T-helper 9 cell (primary cell): ENCODE measurements at regions not wholly inside any gene's neighbourhood (a gene's known extent, or its start where the extent isn't known, plus 50 kb on each side); places are given as distances from the start of the nearest gene placed in this dataset.

ENCODE experiments used
- DNase-seq: peaks from one replicate; pipeline ENCODE4 v3.0.0-alpha.2; 2020

- no peak for DNase-seq
Measured at GRCh38 chr16:13394488-13394887, 493.1 kb downstream of the SHISA9 start.

GRCh38 chr16:13397126-13397525, 495.7 kb downstream of the SHISA9 start:
- DNase-seq: no peak

GRCh38 chr16:13401641-13402040, 500.2 kb downstream of the SHISA9 start:
- DNase-seq: no peak

- no peak for DNase-seq
Measured at GRCh38 chr16:13402601-13403000, 501.2 kb downstream of the SHISA9 start.

- no peak for DNase-seq
Measured at GRCh38 chr16:13403326-13403725, 501.9 kb downstream of the SHISA9 start.

GRCh38 chr16:13414154-13414553, 505.8 kb upstream of the ERCC4 start:
- no peak for DNase-seq

- no peak for DNase-seq
Measured at GRCh38 chr16:13419589-13419988, 500.4 kb upstream of the ERCC4 start.

- no peak for DNase-seq
Measured at GRCh38 chr16:13421726-13422125, 498.2 kb upstream of the ERCC4 start.

GRCh38 chr16:13425836-13426235, 494.1 kb upstream of the ERCC4 start:
- DNase-seq: no peak

GRCh38 chr16:13426269-13426668, 493.7 kb upstream of the ERCC4 start:
- no peak for DNase-seq

- no peak for DNase-seq
Measured at GRCh38 chr16:13426736-13427135, 493.2 kb upstream of the ERCC4 start.

GRCh38 chr16:13427943-13428342, 492.0 kb upstream of the ERCC4 start:
- DNase-seq: no peak

- DNase-seq: no peak
Measured at GRCh38 chr16:13429416-13429815, 490.5 kb upstream of the ERCC4 start.

GRCh38 chr16:13435415-13435814, 484.5 kb upstream of the ERCC4 start:
- DNase-seq: no peak

GRCh38 chr16:13435873-13436474, 484.0 kb upstream of the ERCC4 start:
- no peak for DNase-seq

GRCh38 chr16:13436641-13437412, 483.1 kb upstream of the ERCC4 start:
- no peak for DNase-seq

- DNase-seq: no peak
Measured at GRCh38 chr16:13437413-13437795, 482.6 kb upstream of the ERCC4 start.

- DNase-seq: no peak
Measured at GRCh38 chr16:13438064-13438463, 481.9 kb upstream of the ERCC4 start.

- DNase-seq: no peak
Measured at GRCh38 chr16:13439766-13440165, 480.2 kb upstream of the ERCC4 start.

GRCh38 chr16:13441675-13442074, 478.3 kb upstream of the ERCC4 start:
- no peak for DNase-seq

GRCh38 chr16:13448346-13448745, 471.6 kb upstream of the ERCC4 start:
- no peak for DNase-seq

- no peak for DNase-seq
Measured at GRCh38 chr16:13453325-13453724, 466.6 kb upstream of the ERCC4 start.

- no peak for DNase-seq
Measured at GRCh38 chr16:13453938-13454553, 465.9 kb upstream of the ERCC4 start.

- DNase-seq: no peak
Measured at GRCh38 chr16:13463619-13464018, 456.3 kb upstream of the ERCC4 start.
